ENCODE measurements at regions not wholly inside any gene's neighbourhood (a gene's known extent, or its start where the extent isn't known, plus 50 kb on each side); places are given as distances from the start of the nearest gene placed in this dataset.

GRCh38 chr2:152929628-152930027, 211.2 kb downstream of the ARL6IP6 start:
- FAIRE-seq (no peak), DNase-seq (ENCODE audit: insufficient read length, low spot score) (no peak)
- TF ChIP-seq, protein P1, sequence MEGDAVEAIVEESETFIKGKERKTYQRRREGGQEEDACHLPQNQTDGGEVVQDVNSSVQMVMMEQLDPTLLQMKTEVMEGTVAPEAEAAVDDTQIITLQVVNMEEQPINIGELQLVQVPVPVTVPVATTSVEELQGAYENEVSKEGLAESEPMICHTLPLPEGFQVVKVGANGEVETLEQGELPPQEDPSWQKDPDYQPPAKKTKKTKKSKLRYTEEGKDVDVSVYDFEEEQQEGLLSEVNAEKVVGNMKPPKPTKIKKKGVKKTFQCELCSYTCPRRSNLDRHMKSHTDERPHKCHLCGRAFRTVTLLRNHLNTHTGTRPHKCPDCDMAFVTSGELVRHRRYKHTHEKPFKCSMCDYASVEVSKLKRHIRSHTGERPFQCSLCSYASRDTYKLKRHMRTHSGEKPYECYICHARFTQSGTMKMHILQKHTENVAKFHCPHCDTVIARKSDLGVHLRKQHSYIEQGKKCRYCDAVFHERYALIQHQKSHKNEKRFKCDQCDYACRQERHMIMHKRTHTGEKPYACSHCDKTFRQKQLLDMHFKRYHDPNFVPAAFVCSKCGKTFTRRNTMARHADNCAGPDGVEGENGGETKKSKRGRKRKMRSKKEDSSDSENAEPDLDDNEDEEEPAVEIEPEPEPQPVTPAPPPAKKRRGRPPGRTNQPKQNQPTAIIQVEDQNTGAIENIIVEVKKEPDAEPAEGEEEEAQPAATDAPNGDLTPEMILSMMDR (IDR thresholded peaks at IDR 0.05; ENCODE audit: insufficient read depth, missing control alignments), result no peak

GRCh38 chr2:152925547-152926448, 207.4 kb downstream of the ARL6IP6 start:
- DNase-seq (ENCODE audit: insufficient read length, low spot score), result peak; percentile 23
- TF ChIP-seq, protein P1 (IDR thresholded peaks at IDR 0.05; ENCODE audit: insufficient read depth, missing control alignments), result peak; percentile 70
- peak; percentile 79 for FAIRE-seq

- DNase-seq (ENCODE audit: insufficient read length, low spot score), result no peak
- no peak for FAIRE-seq
- TF ChIP-seq, protein P1 (IDR thresholded peaks at IDR 0.05; ENCODE audit: insufficient read depth, missing control alignments), result no peak
These were observed 206.3 kb downstream of the ARL6IP6 start for GRCh38 chr2:152924722-152925121.

- DNase-seq (ENCODE audit: insufficient read length, low spot score) (no peak), FAIRE-seq (no peak)
- TF ChIP-seq, protein P1 (IDR thresholded peaks at IDR 0.05; ENCODE audit: insufficient read depth, missing control alignments), result no peak
These were observed 205.8 kb downstream of the ARL6IP6 start for GRCh38 chr2:152924219-152924618.

GRCh38 chr2:152920846-152921245, 202.4 kb downstream of the ARL6IP6 start:
- FAIRE-seq (no peak), DNase-seq (ENCODE audit: insufficient read length, low spot score) (no peak)
- TF ChIP-seq, protein P1 (IDR thresholded peaks at IDR 0.05; ENCODE audit: insufficient read depth, missing control alignments), result no peak

- no peak for DNase-seq (ENCODE audit: insufficient read length, low spot score)
- TF ChIP-seq, protein P1 (IDR thresholded peaks at IDR 0.05; ENCODE audit: insufficient read depth, missing control alignments), result no peak
- FAIRE-seq, result no peak
These were observed 192.6 kb downstream of the ARL6IP6 start for GRCh38 chr2:152910970-152911369.

DNA sequence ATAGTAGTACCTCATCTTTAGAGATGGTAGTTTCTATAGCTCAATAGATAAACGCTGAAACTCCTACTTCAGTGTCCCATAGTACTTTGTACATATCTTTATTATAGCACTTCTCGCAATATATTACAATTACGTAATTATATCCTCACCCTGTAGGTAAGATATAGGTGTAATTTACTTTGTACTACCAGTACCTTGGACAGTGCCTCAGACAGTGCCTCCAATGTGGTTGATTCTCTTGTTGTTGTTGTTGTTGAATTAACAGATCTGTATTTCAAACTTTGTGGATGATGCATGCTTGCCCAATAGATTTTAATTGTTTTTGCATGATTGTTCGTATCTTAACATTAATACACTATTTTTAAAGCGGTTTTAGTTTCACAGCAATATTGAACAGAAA, 188.6 kb downstream of the ARL6IP6 start:
- TF ChIP-seq, protein P1 (IDR thresholded peaks at IDR 0.05; ENCODE audit: insufficient read depth, missing control alignments), result no peak
- DNase-seq (ENCODE audit: insufficient read length, low spot score) (no peak), FAIRE-seq (no peak)
